ENCODE measurements at regions not wholly inside any gene's neighbourhood (a gene's known extent, or its start where the extent isn't known, plus 50 kb on each side); places are given as distances from the start of the nearest gene placed in this dataset.

DNA sequence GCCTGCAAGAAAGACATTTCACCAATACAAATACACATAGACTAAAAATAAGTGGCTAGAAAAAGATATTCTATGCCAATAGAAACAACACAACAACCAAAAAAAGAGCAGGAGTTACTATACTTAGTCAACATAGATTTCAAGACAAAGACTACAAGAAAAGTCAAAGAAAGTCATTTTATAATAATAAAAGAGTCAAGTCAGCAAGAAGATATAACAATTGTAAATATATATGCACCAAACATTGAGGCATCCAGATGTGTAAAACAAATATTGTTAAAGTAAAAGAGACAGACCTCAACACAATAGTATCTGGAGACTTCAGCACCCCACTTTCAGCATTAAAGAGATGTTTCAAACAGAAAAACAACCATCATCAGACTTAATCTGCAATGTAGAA is 104.6 kb downstream of the AMY1C start:
- DNase-seq = no peak
- Mint-ChIP-seq H3K36me3 (ENCODE audit: low read depth) (no peaks in the 10 kb centered on the region), H3K27ac (no peak overlapping the region), H3K4me3 (no peak overlapping the region), H3K27me3 (ENCODE audit: low read depth, poor library complexity) (no peaks in the 10 kb centered on the region), H3K4me1 (no peaks in the 10 kb centered on the region), H3K9me3 (peaks cover 29% of the 10 kb centered on the region)
- TF ChIP-seq, protein P1, sequence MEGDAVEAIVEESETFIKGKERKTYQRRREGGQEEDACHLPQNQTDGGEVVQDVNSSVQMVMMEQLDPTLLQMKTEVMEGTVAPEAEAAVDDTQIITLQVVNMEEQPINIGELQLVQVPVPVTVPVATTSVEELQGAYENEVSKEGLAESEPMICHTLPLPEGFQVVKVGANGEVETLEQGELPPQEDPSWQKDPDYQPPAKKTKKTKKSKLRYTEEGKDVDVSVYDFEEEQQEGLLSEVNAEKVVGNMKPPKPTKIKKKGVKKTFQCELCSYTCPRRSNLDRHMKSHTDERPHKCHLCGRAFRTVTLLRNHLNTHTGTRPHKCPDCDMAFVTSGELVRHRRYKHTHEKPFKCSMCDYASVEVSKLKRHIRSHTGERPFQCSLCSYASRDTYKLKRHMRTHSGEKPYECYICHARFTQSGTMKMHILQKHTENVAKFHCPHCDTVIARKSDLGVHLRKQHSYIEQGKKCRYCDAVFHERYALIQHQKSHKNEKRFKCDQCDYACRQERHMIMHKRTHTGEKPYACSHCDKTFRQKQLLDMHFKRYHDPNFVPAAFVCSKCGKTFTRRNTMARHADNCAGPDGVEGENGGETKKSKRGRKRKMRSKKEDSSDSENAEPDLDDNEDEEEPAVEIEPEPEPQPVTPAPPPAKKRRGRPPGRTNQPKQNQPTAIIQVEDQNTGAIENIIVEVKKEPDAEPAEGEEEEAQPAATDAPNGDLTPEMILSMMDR (IDR thresholded peaks at IDR 0.05) = no peak

DNA sequence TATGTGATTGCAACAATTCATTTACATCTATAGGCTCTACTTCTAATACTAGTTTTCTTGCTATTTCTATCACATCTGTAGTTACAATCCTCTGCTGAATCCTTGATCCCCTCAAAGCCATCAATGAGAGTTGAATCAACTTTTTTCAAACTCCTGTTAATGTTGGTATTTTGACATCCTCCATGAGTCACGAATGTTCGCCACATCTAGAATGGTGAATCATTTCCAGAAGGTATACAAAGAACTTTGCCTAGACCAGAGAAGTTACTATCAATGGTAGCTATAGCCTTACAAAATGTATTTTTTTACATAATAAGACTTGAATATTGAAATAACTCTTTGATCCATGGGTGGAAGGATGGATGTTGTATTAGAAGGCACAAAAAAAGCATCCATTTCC is 110.0 kb downstream of the AMY1C start:
- no peaks in the 10 kb centered on the region for H3K36me3 Mint-ChIP-seq (ENCODE audit: low read depth)
- H3K4me1 Mint-ChIP-seq = no peaks in the 10 kb centered on the region
- H3K27me3 Mint-ChIP-seq (ENCODE audit: low read depth, poor library complexity) = no peaks in the 10 kb centered on the region
- TF ChIP-seq, protein P1 (IDR thresholded peaks at IDR 0.05) = no peak
- no peak overlapping the region for H3K27ac Mint-ChIP-seq
- H3K9me3 Mint-ChIP-seq = peaks cover 11% of the 10 kb centered on the region
- H3K4me3 Mint-ChIP-seq = no peak overlapping the region
- DNase-seq = no peak

DNA sequence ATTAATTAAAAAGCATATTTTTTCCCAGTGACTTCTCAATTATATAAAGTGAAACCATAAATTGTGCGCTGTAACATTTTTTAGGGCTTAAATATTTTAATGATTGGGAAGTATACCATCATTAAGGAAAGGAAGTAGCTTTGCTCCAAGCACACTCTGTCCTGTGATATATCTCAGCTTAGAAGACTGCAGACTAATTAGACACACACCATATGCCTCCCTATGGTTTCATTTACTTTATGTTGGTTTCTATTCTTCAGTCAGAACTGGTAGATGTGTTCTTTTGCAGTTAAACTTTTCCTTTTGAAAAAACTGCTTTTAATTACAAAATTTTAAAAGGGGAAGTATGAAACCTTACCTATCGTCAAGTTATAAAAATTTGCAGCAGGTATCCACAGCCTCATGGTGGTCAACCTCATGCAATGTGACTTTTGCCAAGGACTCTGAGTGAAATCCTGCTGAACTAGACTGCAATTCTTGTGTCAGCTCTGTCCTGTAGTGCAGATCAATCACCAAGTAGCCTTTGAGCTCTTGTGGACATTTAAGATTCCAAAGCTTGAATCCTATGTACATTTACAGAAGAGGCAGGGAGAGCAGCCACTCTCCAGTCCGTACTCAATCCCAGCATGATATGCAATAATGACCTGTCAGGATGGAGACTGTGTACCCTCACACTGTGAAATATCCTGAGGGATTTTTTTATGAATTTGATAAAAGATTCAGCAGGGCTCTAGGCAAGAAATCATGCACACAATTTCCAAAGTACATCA is 149.1 kb downstream of the AMY1C start:
- Mint-ChIP-seq H3K27me3 (ENCODE audit: low read depth, poor library complexity) (no peaks in the 10 kb centered on the region), H3K27ac (no peak overlapping the region), H3K36me3 (ENCODE audit: low read depth) (no peaks in the 10 kb centered on the region), H3K9me3 (no peaks in the 10 kb centered on the region), H3K4me1 (no peaks in the 10 kb centered on the region), H3K4me3 (no peak overlapping the region)
- TF ChIP-seq, protein P1 (IDR thresholded peaks at IDR 0.05) = no peak
- no peak for DNase-seq

DNA sequence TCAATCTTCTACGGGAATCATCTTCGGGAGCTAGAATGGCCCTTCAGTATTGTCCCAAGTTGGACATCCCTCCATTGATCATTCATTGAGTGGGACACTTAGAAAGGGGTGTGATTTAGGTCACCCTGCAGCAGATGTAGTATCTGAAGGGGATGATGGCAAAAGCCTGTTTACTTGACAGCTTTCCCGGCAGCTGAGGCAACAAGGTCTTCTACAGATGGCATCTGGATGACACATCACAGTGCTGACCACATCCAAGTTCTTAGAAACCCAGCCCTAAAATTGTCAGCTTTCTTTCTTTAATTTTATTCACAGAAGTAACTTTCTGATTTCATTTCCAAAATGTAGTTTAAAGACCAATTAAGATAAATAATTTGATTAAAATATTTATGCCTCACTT is 150.3 kb downstream of the AMY1C start:
- Mint-ChIP-seq H3K36me3 (ENCODE audit: low read depth) (no peaks in the 10 kb centered on the region), H3K4me1 (no peaks in the 10 kb centered on the region), H3K27ac (no peak overlapping the region), H3K9me3 (no peaks in the 10 kb centered on the region), H3K27me3 (ENCODE audit: low read depth, poor library complexity) (no peaks in the 10 kb centered on the region), H3K4me3 (no peak overlapping the region)
- TF ChIP-seq, protein P1 (IDR thresholded peaks at IDR 0.05) = no peak
- DNase-seq = no peak

DNA sequence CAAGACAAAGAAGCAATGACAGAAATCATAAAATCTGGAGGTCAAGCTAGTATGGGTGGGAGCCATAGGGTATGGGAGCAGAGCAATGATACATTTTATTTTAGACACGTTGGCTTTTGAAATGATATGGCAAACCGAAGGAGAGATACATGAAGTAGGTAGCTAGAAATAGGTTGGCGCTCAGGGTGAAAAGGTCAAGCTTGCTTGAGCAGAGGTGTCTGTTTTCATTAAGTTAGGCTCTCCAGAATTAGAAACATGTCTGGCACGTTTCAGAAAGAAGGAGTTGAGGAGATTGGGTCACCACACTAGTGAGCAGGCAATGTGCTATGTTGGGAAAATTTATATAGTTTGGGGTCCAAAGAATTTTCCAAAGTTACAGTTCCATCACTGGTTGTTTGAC is 151.4 kb downstream of the AMY1C start:
- Mint-ChIP-seq H3K4me3 (no peak overlapping the region), H3K9me3 (no peaks in the 10 kb centered on the region), H3K4me1 (no peaks in the 10 kb centered on the region), H3K36me3 (ENCODE audit: low read depth) (no peaks in the 10 kb centered on the region), H3K27me3 (ENCODE audit: low read depth, poor library complexity) (no peaks in the 10 kb centered on the region), H3K27ac (no peak overlapping the region)
- DNase-seq = no peak
- TF ChIP-seq, protein P1 (IDR thresholded peaks at IDR 0.05) = no peak

DNA sequence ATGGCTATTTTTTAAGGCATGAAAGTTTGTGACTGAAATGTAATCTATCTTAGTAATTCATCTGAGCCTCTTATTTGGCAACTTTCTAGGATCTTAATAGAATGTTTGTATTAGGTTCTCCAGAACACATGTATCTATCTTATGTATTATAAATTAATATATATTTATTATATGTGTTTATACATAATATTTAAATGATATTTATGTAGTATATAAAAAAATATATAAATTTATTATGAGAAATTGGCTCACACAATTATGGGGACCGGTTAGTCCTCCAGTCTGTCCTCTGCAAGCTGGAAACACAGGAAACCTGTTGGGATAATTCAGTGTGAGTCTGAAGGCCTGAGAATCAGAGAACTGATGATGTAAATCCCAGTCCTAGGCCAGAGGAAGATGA is 155.7 kb downstream of the AMY1C start:
- TF ChIP-seq, protein P1 (IDR thresholded peaks at IDR 0.05) = no peak
- DNase-seq = no peak
- H3K27me3 Mint-ChIP-seq (ENCODE audit: low read depth, poor library complexity) = no peaks in the 10 kb centered on the region
- H3K9me3 Mint-ChIP-seq = no peaks in the 10 kb centered on the region
- H3K36me3 Mint-ChIP-seq (ENCODE audit: low read depth) = no peaks in the 10 kb centered on the region
- H3K27ac Mint-ChIP-seq = no peak overlapping the region
- no peak overlapping the region for H3K4me3 Mint-ChIP-seq
- no peaks in the 10 kb centered on the region for H3K4me1 Mint-ChIP-seq

All from nephron progenitor cell (in vitro differentiated cells).